ENCODE measurements at regions not wholly inside any gene's neighbourhood (a gene's known extent, or its start where the extent isn't known, plus 50 kb on each side); places are given as distances from the start of the nearest gene placed in this dataset.

GRCh38 chr7:19376538-19376937, 231.3 kb upstream of the FERD3L start:
- H3K27ac ChIP-seq, result no peak overlapping the region
- H3K27me3 ChIP-seq, result no peaks in the 10 kb centered on the region
- TF ChIP-seq CTCF (IDR thresholded peaks at IDR 0.05) (no peak), POLR2A (IDR thresholded peaks at IDR 0.05) (no peak), EP300 (IDR thresholded peaks at IDR 0.05) (no peak), POLR2AphosphoS5 (IDR thresholded peaks at IDR 0.05) (no peak)
- H3K9me3 ChIP-seq, result no peaks in the 10 kb centered on the region
- H3K36me3 ChIP-seq, result no peaks in the 10 kb centered on the region
- WGBS, 5 donors, result 16 to 33% (median 26%) methylated on average over 3 of the region's 3 CpGs
- no peak for DNase-seq
- no peak overlapping the region for H3K4me3 ChIP-seq
- peaks cover 0 to 14% (median 3%) of the 10 kb centered on the region in 4 donors for H3K4me1 ChIP-seq
- intact Hi-C loops (cut with DNase I; ENCODE audit: low total_unique reads), result no loop called here

DNA sequence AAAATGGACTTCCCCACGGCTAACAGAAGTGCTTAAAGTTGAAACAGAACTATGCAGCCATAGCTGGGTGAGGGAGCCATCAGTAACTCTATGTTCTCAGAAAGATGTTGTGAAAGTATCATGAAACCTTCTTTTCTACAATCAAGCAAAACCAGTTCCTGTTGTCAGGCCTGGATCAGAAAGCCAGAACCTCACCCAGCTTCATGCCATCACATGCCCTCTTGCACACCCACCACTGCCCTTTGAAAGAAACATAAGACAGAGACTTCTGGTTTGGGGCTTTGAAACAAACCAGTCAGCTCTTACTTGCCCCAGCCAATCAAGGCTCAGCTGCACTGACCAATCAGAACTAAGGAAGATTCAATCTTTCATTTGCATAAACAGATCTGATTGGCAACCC, 230.8 kb upstream of the FERD3L start:
- intact Hi-C loops (cut with DNase I; ENCODE audit: low total_unique reads), result no loop called here
- no peaks in the 10 kb centered on the region for H3K27me3 ChIP-seq
- WGBS, 5 donors, result 62 to 83% (median 79%) methylated on average over 1 of the region's 1 CpG
- DNase-seq, result no peak
- H3K9me3 ChIP-seq, result no peaks in the 10 kb centered on the region
- no peaks in the 10 kb centered on the region for H3K36me3 ChIP-seq
- TF ChIP-seq POLR2A (IDR thresholded peaks at IDR 0.05) (no peak), CTCF (IDR thresholded peaks at IDR 0.05) (no peak), POLR2AphosphoS5 (IDR thresholded peaks at IDR 0.05) (no peak), EP300 (IDR thresholded peaks at IDR 0.05) (no peak)
- no peak overlapping the region for H3K4me3 ChIP-seq
- no peak overlapping the region for H3K27ac ChIP-seq
- peaks cover 0 to 14% (median 3%) of the 10 kb centered on the region in 4 donors for H3K4me1 ChIP-seq

DNA sequence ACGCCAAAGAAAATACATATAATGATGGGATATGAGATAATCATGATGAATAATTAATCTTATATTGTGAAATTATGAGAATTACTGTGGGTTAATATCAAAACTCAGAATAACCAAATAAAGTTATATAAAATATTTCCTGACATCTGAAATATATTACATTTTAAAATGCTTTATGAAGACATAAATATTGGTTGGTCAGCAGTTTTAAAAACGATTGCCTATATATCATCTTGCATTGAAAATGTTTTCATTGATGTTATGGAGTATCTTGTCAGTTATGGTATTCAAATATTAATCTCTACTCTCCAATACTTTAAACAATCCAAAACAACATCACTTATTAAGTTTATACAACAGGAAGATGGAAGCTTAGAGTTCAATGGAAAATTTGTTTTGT, 228.1 kb upstream of the FERD3L start:
- 57 to 74% (median 67%) methylated on average over 2 of the region's 2 CpGs for WGBS, 5 donors
- peaks cover 0 to 14% (median 3%) of the 10 kb centered on the region in 4 donors for H3K4me1 ChIP-seq

GRCh38 chr7:19369806-19370205, 224.6 kb upstream of the FERD3L start:
- 73 to 81% (median 78%) methylated on average over 4 of the region's 4 CpGs for WGBS, 5 donors
- Histone ChIP-seq H3K27ac (no peak overlapping the region), H3K27me3 (no peaks in the 10 kb centered on the region), H3K4me1 (no peaks in the 10 kb centered on the region), H3K4me3 (no peak overlapping the region), H3K36me3 (no peaks in the 10 kb centered on the region), H3K9me3 (no peaks in the 10 kb centered on the region)
- intact Hi-C loops (cut with DNase I; ENCODE audit: low total_unique reads), result no loop called here
- TF ChIP-seq POLR2AphosphoS5 (IDR thresholded peaks at IDR 0.05) (no peak), EP300 (IDR thresholded peaks at IDR 0.05) (no peak), CTCF (IDR thresholded peaks at IDR 0.05) (no peak), POLR2A (IDR thresholded peaks at IDR 0.05) (no peak)
- DNase-seq, result no peak

More for the DNA sequence above, 228.1 kb upstream of the FERD3L start:
- no peak for TF ChIP-seq EP300 (IDR thresholded peaks at IDR 0.05)
- TF ChIP-seq POLR2AphosphoS5 (IDR thresholded peaks at IDR 0.05), result no peak
- no peak for TF ChIP-seq CTCF (IDR thresholded peaks at IDR 0.05)
- TF ChIP-seq POLR2A (IDR thresholded peaks at IDR 0.05), result no peak
- Histone ChIP-seq H3K27me3 (no peaks in the 10 kb centered on the region), H3K4me3 (no peak overlapping the region), H3K27ac (no peak overlapping the region), H3K9me3 (no peaks in the 10 kb centered on the region), H3K36me3 (no peaks in the 10 kb centered on the region)
- no peak for DNase-seq
- intact Hi-C loops (cut with DNase I; ENCODE audit: low total_unique reads), result no loop called here
